ENCODE measurements at regions not wholly inside any gene's neighbourhood (a gene's known extent, or its start where the extent isn't known, plus 50 kb on each side); places are given as distances from the start of the nearest gene placed in this dataset.

DNA sequence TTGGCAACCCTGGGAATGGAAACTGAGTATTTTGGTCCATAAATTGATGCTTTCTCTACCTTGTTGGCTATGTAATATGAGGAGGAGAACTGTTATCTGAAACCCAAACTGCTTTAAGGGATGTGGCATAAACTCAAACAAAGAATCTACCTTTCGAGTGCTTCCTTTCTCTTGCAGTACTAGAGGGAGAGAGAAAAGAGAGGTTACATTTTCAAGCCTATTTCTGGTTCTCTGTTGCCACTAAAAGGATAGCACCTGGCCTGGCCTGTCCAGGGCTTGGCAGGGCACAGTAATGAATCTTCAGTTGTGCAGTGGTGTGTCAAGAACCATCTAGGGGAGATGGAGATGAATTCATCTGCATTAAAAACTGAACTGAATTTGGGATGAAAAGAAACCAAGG is 308.6 kb downstream of the PTTG2 start:
- TF ChIP-seq CTCF (IDR thresholded peaks at IDR 0.05; ENCODE audit: unreplicated experiment in 3 of 3) = no peak
- Mint-ChIP-seq H3K36me3 (ENCODE audit: low read depth) (no peaks in the 10 kb centered on the region), H3K4me1 (no peaks in the 10 kb centered on the region), H3K27me3 (ENCODE audit: low read depth) (no peaks in the 10 kb centered on the region), H3K27ac (no peak overlapping the region), H3K4me3 (no peak overlapping the region), H3K9me3 (no peaks in the 10 kb centered on the region)

DNA sequence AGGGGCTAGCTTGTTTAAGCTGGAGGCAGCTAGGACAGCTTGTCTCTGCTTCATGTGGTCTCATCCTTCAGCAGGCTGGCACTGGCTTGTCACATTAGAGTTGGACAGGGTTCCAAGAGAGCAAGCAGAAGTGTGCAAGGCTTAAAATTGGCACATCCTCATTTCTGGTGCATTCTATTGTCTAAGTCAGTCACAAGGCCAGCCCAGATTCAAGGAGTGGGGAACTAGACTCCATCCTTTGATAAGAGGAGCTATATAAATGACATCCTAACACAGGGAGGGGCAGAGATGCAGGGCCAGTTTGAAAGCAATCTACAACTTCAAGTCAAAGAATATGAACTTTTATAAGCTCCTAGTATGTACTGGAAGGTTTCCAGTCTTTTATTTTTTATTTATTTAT is 313.2 kb downstream of the PTTG2 start:
- no peak for TF ChIP-seq CTCF (IDR thresholded peaks at IDR 0.05; ENCODE audit: unreplicated experiment in 3 of 3)
- no peaks in the 10 kb centered on the region for H3K9me3 Mint-ChIP-seq
- H3K36me3 Mint-ChIP-seq (ENCODE audit: low read depth) = no peaks in the 10 kb centered on the region
- no peak overlapping the region for H3K4me3 Mint-ChIP-seq
- H3K4me1 Mint-ChIP-seq = peaks cover 7% of the 10 kb centered on the region
- peaks cover 3% of the 10 kb centered on the region for H3K27me3 Mint-ChIP-seq (ENCODE audit: low read depth)
- no peak overlapping the region for H3K27ac Mint-ChIP-seq

GRCh38 chr4:38275331-38276100 is 315.3 kb downstream of the PTTG2 start:
- no peaks in the 10 kb centered on the region for H3K36me3 Mint-ChIP-seq (ENCODE audit: low read depth)
- peaks cover 3% of the 10 kb centered on the region for H3K27me3 Mint-ChIP-seq (ENCODE audit: low read depth)
- H3K9me3 Mint-ChIP-seq = no peaks in the 10 kb centered on the region
- peak overlapping the region in 2 of 3 experiments; percentile 35 to 74 for H3K27ac Mint-ChIP-seq
- no peak overlapping the region for H3K4me3 Mint-ChIP-seq
- H3K4me1 Mint-ChIP-seq = peaks cover 19% of the 10 kb centered on the region
- TF ChIP-seq CTCF (IDR thresholded peaks at IDR 0.05; ENCODE audit: unreplicated experiment in 3 of 3) = no peak

DNA sequence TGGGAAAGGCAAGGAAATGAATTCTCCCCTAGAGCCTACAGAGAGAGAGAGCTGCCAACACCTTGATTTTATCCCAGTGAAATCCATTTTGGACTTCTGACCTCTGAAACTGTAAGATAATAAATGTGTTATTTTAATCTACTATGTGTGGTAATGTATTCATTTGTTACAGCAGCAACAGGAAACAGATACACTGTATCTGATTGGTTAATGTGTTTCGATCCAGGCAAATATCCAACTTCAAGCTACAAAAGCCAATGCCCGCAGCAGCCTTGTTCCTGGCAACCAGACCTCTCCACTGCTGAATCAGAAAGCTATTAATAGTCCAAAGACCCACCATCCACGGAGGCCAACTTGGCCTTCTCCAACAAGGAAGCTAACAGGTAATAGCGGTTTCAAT is 318.1 kb downstream of the PTTG2 start:
- Mint-ChIP-seq H3K27me3 (ENCODE audit: low read depth) (peaks cover 6% of the 10 kb centered on the region), H3K4me3 (no peak overlapping the region), H3K27ac (no peak overlapping the region), H3K36me3 (ENCODE audit: low read depth) (no peaks in the 10 kb centered on the region), H3K4me1 (peaks cover 33% of the 10 kb centered on the region), H3K9me3 (no peaks in the 10 kb centered on the region)
- no peak for TF ChIP-seq CTCF (IDR thresholded peaks at IDR 0.05; ENCODE audit: unreplicated experiment in 3 of 3)

DNA sequence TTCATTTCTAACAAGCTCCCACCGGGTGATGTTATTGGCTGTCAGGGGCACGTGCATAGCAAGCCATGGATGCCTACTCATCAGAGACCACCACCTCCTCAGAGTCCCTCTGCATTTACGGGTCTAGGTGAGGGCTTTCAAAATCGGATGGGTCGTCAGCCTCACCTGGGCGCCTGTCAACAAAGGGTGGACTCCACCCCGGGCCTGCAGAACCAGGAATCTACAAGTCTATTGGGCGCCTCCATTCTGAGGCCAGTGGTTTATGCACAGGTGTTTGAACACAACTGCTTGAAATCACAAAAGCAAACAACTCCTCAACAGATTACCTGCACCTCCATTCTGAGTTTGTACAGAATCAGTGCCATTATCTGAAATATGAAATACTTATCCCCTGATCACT is 318.9 kb downstream of the PTTG2 start:
- no peaks in the 10 kb centered on the region for H3K36me3 Mint-ChIP-seq (ENCODE audit: low read depth)
- no peaks in the 10 kb centered on the region for H3K9me3 Mint-ChIP-seq
- H3K27me3 Mint-ChIP-seq (ENCODE audit: low read depth) = peaks cover 6% of the 10 kb centered on the region
- peak overlapping the region; percentile 55 to 91 (median 60) for H3K27ac Mint-ChIP-seq
- no peak for TF ChIP-seq CTCF (IDR thresholded peaks at IDR 0.05; ENCODE audit: unreplicated experiment in 3 of 3)
- H3K4me1 Mint-ChIP-seq = peaks cover 33% of the 10 kb centered on the region
- H3K4me3 Mint-ChIP-seq = no peak overlapping the region

Data from nephron (organoid).